NB4 (cell line): ENCODE measurements at regions not wholly inside any gene's neighbourhood (a gene's known extent, or its start where the extent isn't known, plus 50 kb on each side); places are given as distances from the start of the nearest gene placed in this dataset.
"Not testable (repeated sequence)": the region's sequence is repeated elsewhere in the genome, so short reads cannot be mapped to it uniquely, and the experiment has no call there.

Experiments
- DNase-seq: peaks from one replicate; pipeline ENCODE4 v3.0.0; 2010; ENCODE audit warnings: low read depth
- H3K4me3 ChIP-seq: one replicate; pipeline ENCODE4 v1.5.1; 2011; ENCODE audit warnings: mild to moderate bottlenecking, low read depth, low read length, moderate library complexity
- CTCF ChIP-seq: IDR thresholded peaks from one replicate; pipeline ENCODE4 v1.5.1; 2012; ENCODE audit warnings: low read depth, low read length
- MAX ChIP-seq: IDR thresholded peaks from 2 replicates; pipeline ENCODE4 v1.6.1; 2011; ENCODE audit warnings: low read depth, low read length
- MYC ChIP-seq: IDR thresholded peaks from 2 replicates; pipeline ENCODE4 v1.6.1; 2011; ENCODE audit warnings: low read depth, low read length
- POLR2A ChIP-seq: IDR thresholded peaks from 2 replicates; pipeline ENCODE4 v1.6.1; 2011; ENCODE audit warnings: mild to moderate bottlenecking; ENCODE audit not compliant: insufficient read length; ENCODE audit errors: extremely low read depth

GRCh38 chr1:73218995-73219546, 936.7 kb upstream of the NEGR1 start:
- no peak for TF ChIP-seq MYC
- no peak for TF ChIP-seq MAX
- no peak for TF ChIP-seq POLR2A
- TF ChIP-seq CTCF = no peak
- no peak for DNase-seq
- H3K4me3 ChIP-seq = no peak overlapping the region

DNA sequence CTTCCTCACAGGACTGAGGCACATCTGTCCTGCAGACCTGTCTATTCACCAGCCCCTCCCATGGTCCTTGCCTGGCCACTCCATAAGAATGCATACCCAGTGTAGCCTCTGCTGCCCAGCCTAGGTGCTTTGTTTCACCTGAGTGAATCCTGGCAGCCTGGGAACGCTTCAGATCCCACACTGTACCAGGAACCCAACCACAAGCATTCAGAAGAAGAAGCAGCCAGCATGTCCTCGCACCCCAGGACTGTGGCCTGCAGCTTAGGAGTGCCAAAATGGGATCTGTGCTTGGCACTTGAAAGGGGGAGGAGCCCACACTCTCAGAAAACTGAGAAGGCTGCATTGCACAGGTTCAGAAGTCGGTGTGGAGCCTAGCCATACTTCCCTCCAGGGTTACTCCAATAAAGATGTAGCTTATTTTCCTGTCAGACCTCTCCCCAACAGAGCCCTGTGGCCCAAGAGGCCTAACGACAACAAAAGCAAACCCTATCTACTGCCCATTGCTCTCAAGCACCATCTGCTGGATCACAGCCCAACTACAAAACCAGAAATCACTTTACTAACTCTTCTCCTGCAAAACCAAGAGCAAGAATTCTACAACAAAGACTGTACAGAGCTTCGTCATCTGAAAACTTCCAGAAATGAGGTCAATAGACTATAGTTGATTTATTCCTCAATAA, 923.1 kb upstream of the NEGR1 start:
- TF ChIP-seq MYC = no peak
- no peak for TF ChIP-seq MAX
- peak; percentile 35 for TF ChIP-seq CTCF
- TF ChIP-seq POLR2A = no peak
- H3K4me3 ChIP-seq = no peak overlapping the region
- peak; percentile 13 for DNase-seq

DNA sequence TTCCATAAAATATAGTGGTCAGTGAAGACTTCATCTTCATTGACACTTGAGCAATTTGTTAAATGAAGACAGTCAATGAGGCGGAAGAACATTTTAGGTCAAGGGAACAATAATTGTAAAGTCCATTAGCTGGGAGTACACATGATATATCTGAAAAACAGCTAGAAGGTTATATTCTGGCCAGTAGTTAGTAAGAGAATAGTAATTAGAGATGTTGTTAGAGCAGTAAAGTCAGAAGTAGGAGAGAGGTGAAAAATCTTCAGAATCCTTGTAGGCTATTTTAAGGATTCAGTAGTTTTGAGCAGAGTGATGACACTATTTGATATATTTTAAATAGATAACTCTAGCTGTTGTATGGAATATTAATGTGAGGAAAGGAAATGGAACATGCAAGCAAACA, 915.6 kb upstream of the NEGR1 start:
- no peak for DNase-seq

DNA sequence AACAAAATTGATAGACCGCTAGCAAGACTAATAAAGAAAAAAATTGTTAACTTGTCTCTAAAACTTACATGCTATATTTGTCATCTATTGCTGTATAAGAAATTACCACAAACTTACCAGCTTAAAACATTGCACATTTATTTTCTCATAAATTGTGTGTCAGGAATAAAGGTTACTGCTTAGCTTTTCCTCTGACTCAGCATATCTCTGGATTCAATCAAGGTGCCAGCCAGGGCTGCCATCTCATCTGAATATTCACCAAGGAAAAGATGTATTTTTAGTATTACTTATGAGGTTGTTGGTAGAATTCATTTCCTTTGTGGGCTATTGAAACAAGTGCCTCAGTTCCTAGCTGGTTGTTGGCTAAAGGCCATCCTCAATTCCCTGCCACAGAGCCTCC, 912.6 kb upstream of the NEGR1 start:
- no peak for TF ChIP-seq MYC
- no peak overlapping the region for H3K4me3 ChIP-seq

More for the DNA sequence above, 915.6 kb upstream of the NEGR1 start:
- TF ChIP-seq MAX = no peak
- no peak for TF ChIP-seq CTCF
- H3K4me3 ChIP-seq = no peak overlapping the region

GRCh38 chr1:73183581-73183980, 901.2 kb upstream of the NEGR1 start:
- H3K4me3 ChIP-seq, DNase-seq: not testable (repeated sequence)

More for the DNA sequence above, 912.6 kb upstream of the NEGR1 start:
- no peak for DNase-seq

GRCh38 chr1:73181190-73181540, 898.8 kb upstream of the NEGR1 start:
- TF ChIP-seq CTCF (no peak), MYC (no peak), POLR2A (no peak), MAX (no peak)
- DNase-seq = no peak
- H3K4me3 ChIP-seq = no peak overlapping the region

GRCh38 chr1:73180397-73181189, 898.3 kb upstream of the NEGR1 start:
- DNase-seq = no peak
- TF ChIP-seq POLR2A = no peak
- TF ChIP-seq CTCF = no peak
- no peak for TF ChIP-seq MAX
- no peak for TF ChIP-seq MYC
- no peak overlapping the region for H3K4me3 ChIP-seq
